ENCODE measurements at regions not wholly inside any gene's neighbourhood (a gene's known extent, or its start where the extent isn't known, plus 50 kb on each side); places are given as distances from the start of the nearest gene placed in this dataset.

GRCh38 chr15:97525809-97526208 is 434.7 kb upstream of the ARRDC4 start:
- DNase-seq = no peak

GRCh38 chr15:97528238-97528637 is 432.3 kb upstream of the ARRDC4 start:
- no peak for DNase-seq

GRCh38 chr15:97545799-97546198 is 414.7 kb upstream of the ARRDC4 start:
- no peak for DNase-seq

GRCh38 chr15:97547381-97547780 is 413.1 kb upstream of the ARRDC4 start:
- no peak for DNase-seq

GRCh38 chr15:97561529-97561928 is 399.0 kb upstream of the ARRDC4 start:
- no peak for DNase-seq

GRCh38 chr15:97563516-97563915 is 397.0 kb upstream of the ARRDC4 start:
- no peak for DNase-seq

GRCh38 chr15:97566961-97567360 is 393.5 kb upstream of the ARRDC4 start:
- DNase-seq = no peak

GRCh38 chr15:97567411-97567810 is 393.1 kb upstream of the ARRDC4 start:
- DNase-seq = no peak

GRCh38 chr15:97576929-97577645 is 383.4 kb upstream of the ARRDC4 start:
- no peak for DNase-seq

GRCh38 chr15:97585408-97585807 is 375.1 kb upstream of the ARRDC4 start:
- DNase-seq = no peak

- DNase-seq = no peak
Measured at GRCh38 chr15:97592778-97593177, 367.7 kb upstream of the ARRDC4 start.

GRCh38 chr15:97597801-97598200 is 362.7 kb upstream of the ARRDC4 start:
- no peak for DNase-seq

- DNase-seq = no peak
Measured at GRCh38 chr15:97598353-97598798, 362.1 kb upstream of the ARRDC4 start.

- no peak for DNase-seq
Measured at GRCh38 chr15:97600190-97600589, 360.3 kb upstream of the ARRDC4 start.

- DNase-seq = no peak
Measured at GRCh38 chr15:97604677-97605076, 355.8 kb upstream of the ARRDC4 start.

GRCh38 chr15:97615114-97615513 is 345.4 kb upstream of the ARRDC4 start:
- DNase-seq = no peak

GRCh38 chr15:97623091-97623661 is 337.3 kb upstream of the ARRDC4 start:
- no peak for DNase-seq

GRCh38 chr15:97627634-97628033 is 332.9 kb upstream of the ARRDC4 start:
- no peak for DNase-seq

- DNase-seq = no peak
Measured at GRCh38 chr15:97645758-97646157, 314.7 kb upstream of the ARRDC4 start.

- DNase-seq = no peak
Measured at GRCh38 chr15:97648728-97649127, 311.8 kb upstream of the ARRDC4 start.

GRCh38 chr15:97652041-97652440 is 308.5 kb upstream of the ARRDC4 start:
- peak; percentile 52 for DNase-seq

GRCh38 chr15:97652700-97653167 is 307.8 kb upstream of the ARRDC4 start:
- DNase-seq = peak; percentile 47

- no peak for DNase-seq
Measured at GRCh38 chr15:97653896-97654295, 306.6 kb upstream of the ARRDC4 start.

- no peak for DNase-seq
Measured at GRCh38 chr15:97654481-97655076, 305.9 kb upstream of the ARRDC4 start.
